Psoas muscle (tissue), 7 donors: ENCODE measurements at regions not wholly inside any gene's neighbourhood (a gene's known extent, or its start where the extent isn't known, plus 50 kb on each side); places are given as distances from the start of the nearest gene placed in this dataset.

Source experiments
- ATAC-seq, 4 donors: fragments of 200-7000 bp; cut with Tn5 transposase; one replicate each; pipeline ENCODE4 v1.9.1; 2020; ENCODE audit warnings: moderate library complexity in 3 of 4, mild to moderate bottlenecking in 2 of 4
- DNase-seq, 2 donors: peaks; one replicate each; pipeline ENCODE4 v3.0.0-alpha.2; 2020
- H3K27ac ChIP-seq: fragments of 200-600 bp; one replicate; pipeline ENCODE4 v1.8.0; 2022
- H3K27me3 ChIP-seq, 3 donors: fragments of 200-600 bp in 1 of 3; one replicate each; pipeline versions ENCODE4 v1.6.1 to v1.8.0; 2013 to 2022; ENCODE audit warnings: low read length in 2 of 3, mild to moderate bottlenecking in 2 of 3, moderate library complexity in 1 of 3; ENCODE audit not compliant: insufficient read depth in 3 of 3
- H3K36me3 ChIP-seq, 2 donors: fragments of 200-600 bp in 1 of 2; one replicate each; pipeline versions ENCODE4 v1.6.1 to v1.8.0; 2013 to 2022; ENCODE audit warnings: low read depth in 1 of 2, mild to moderate bottlenecking in 1 of 2, moderate library complexity in 1 of 2; ENCODE audit not compliant: insufficient read depth in 1 of 2
- H3K4me1 ChIP-seq: fragments of 200-600 bp; one replicate; pipeline ENCODE4 v1.8.0; 2022
- H3K4me3 ChIP-seq: fragments of 200-600 bp; one replicate; pipeline ENCODE4 v1.8.0; 2022; ENCODE audit warnings: mild to moderate bottlenecking
- H3K9me3 ChIP-seq: fragments of 200-600 bp; one replicate; pipeline ENCODE4 v1.8.0; 2022
- WGBS, 3 donors: extraction: QIAGEN DNeasy Blood & Tissue Kit; methylation state at CpG; one replicate each; pipeline versions ENCODE4 v1.1.6 to v1.1.7; 2013; 5-methylcytosine and 5-hydroxymethylcytosine counted together
- intact Hi-C, 2 donors: fragments of 100-400 bp; cut with DNase I; formaldehyde crosslinking; loops; one replicate each; pipeline versions ENCODE4 v1.11.0 to v1.14.2; 2022
- TF ChIP-seq, protein P1 (sequence below): fragments of 200-600 bp; IDR thresholded peaks from one replicate; pipeline ENCODE4 v1.8.0; 2022; ENCODE audit warnings: antibody characterized with exemption
- donor health status: healthy with polysubstance abuse.
- donor health status: DM: no; HTN: no; CAD: no; lungs with moderate emphysema.
- donor health status: Bipolar disorder and iron deficiency.
- donor health status: healthy.
- donor health status: DM: yes; HTN: yes; CAD: no.
- donor health status: DM: no; HTN: no; CAD: no.
- donor health status: DM: yes; HTN: yes; CAD: no.

DNA sequence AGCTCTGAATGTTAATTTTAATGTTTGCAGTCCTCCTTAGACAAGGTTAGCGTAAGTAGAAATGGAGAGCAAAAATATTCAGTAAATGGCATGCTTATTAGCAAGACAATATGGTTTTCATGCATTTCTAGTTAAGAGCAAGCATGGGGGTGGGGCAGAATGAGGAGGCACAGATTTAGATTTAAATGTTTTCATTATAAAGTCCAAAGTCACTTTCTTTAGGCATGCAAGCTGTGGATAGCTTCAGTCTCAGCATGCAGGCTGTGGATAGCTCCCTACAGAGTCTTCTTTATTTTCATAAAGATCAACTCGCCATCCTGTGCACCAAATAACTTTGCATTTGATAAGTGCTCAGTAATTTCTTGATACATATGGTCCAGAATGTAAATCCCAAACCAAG is 1294.5 kb upstream of the ADGRL2 start:
- no peak overlapping the region for H3K27ac ChIP-seq
- H3K4me3 ChIP-seq = no peak overlapping the region
- H3K27me3 ChIP-seq = no peaks in the 10 kb centered on the region
- 71 to 86% (median 83%) methylated on average over 2 of the region's 2 CpGs for WGBS, 3 donors
- TF ChIP-seq, protein P1, sequence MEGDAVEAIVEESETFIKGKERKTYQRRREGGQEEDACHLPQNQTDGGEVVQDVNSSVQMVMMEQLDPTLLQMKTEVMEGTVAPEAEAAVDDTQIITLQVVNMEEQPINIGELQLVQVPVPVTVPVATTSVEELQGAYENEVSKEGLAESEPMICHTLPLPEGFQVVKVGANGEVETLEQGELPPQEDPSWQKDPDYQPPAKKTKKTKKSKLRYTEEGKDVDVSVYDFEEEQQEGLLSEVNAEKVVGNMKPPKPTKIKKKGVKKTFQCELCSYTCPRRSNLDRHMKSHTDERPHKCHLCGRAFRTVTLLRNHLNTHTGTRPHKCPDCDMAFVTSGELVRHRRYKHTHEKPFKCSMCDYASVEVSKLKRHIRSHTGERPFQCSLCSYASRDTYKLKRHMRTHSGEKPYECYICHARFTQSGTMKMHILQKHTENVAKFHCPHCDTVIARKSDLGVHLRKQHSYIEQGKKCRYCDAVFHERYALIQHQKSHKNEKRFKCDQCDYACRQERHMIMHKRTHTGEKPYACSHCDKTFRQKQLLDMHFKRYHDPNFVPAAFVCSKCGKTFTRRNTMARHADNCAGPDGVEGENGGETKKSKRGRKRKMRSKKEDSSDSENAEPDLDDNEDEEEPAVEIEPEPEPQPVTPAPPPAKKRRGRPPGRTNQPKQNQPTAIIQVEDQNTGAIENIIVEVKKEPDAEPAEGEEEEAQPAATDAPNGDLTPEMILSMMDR = no peak
- DNase-seq (no peak), ATAC-seq (no peak)
- no peaks in the 10 kb centered on the region for H3K4me1 ChIP-seq
- no peaks in the 10 kb centered on the region for H3K36me3 ChIP-seq
- peaks cover 3% of the 10 kb centered on the region for H3K9me3 ChIP-seq
- intact Hi-C loops = no loop called here

DNA sequence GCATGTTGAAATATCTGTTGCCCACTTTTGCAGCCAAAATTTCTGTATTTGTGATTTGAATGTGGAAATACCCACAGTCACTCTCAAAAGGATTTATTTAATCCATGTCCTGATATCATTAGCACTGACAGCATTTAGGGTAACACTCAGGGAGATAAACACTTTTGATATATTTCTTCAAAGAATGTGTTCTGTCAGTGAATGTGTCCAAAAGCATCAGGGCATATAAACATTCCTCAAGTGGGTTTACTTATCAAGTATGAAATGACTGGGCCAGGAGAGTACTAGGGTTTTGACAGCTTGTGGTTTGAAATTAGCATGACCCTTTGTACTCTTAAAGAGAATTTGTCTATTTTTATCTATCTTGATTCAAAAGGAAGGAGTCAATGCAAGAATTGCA is 1302.1 kb upstream of the ADGRL2 start:
- H3K4me1 ChIP-seq = no peaks in the 10 kb centered on the region
- ATAC-seq = no peak
- no peak overlapping the region for H3K27ac ChIP-seq
- H3K27me3 ChIP-seq = no peaks in the 10 kb centered on the region
- DNase-seq = no peak
- TF ChIP-seq, protein P1 = no peak
- no peaks in the 10 kb centered on the region for H3K9me3 ChIP-seq
- no peaks in the 10 kb centered on the region for H3K36me3 ChIP-seq
- no peak overlapping the region for H3K4me3 ChIP-seq
- intact Hi-C loops = no loop called here

DNA sequence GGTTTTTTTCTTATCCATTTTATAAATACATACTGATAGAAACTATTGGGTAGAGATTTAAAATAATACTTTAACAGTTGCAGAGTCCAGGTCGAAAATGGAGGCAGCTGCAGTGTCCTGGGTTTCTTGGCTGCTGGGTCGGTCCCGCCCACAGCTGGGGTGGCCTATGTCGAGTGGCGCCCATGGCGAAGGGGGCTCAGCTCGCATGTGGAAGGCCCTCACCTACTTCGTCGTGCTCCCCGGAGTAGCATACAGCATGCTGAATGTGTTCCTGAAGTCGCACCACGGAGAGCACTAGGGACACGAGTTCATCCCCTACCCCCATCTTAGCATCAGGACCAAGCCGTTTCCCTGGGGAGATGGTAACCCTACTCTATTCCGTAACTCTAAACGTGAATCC is 1304.9 kb upstream of the ADGRL2 start:
- ATAC-seq (no peak), DNase-seq (no peak)
- WGBS, 3 donors = 94 to 96% (median 96%) methylated on average over 16 of the region's 16 CpGs
- H3K4me3 ChIP-seq = no peak overlapping the region
- H3K27ac ChIP-seq = no peak overlapping the region
- H3K36me3 ChIP-seq = no peaks in the 10 kb centered on the region
- intact Hi-C loops = no loop called here
- H3K9me3 ChIP-seq = no peaks in the 10 kb centered on the region
- no peaks in the 10 kb centered on the region for H3K4me1 ChIP-seq
- TF ChIP-seq, protein P1 = no peak
- no peaks in the 10 kb centered on the region for H3K27me3 ChIP-seq

DNA sequence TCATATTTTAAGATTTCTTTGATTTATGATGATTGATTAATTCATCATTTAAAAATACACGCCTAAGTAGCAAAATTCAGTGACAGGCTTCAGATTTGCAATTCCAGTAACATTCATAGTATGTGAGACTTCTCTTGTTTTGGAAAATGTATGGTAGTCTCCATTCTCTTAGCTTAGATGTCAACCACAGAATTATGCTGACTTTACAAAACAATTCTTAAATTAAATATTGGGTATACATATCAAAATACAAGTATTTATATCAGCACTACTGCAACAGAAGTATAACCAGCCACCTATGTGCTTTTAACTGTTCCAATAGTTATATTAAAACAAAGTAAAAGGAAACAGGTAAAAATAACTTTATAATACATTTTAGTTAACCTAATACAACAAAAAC is 1328.6 kb upstream of the ADGRL2 start:
- ATAC-seq (no peak), DNase-seq (no peak)
- Histone ChIP-seq H3K36me3 (no peaks in the 10 kb centered on the region), H3K4me1 (no peaks in the 10 kb centered on the region), H3K4me3 (no peak overlapping the region), H3K9me3 (no peaks in the 10 kb centered on the region), H3K27me3 (no peaks in the 10 kb centered on the region), H3K27ac (no peak overlapping the region)
- 91 to 96% (median 93%) methylated on average over 1 of the region's 1 CpG for WGBS, 3 donors
- TF ChIP-seq, protein P1 = no peak
- intact Hi-C loops = no loop called here

DNA sequence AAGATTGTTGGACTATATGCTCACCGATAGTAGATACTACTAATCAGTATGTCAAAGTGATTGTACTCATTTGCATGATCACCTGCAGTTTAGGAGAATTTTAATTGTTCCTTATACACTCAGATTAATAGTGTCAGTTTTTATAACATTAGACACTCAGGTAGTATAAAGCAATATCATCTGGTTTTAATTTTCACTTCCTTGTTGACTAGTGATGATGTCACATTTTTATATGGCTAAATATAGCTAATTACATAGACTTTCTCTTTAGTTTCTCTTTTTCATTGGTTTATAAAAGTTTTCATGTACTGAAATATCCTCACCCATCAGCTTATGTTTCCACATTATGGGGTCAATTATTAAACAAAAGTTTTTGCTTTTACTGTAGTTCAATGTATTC is 1332.4 kb upstream of the ADGRL2 start:
- H3K27ac ChIP-seq = no peak overlapping the region
- no peaks in the 10 kb centered on the region for H3K4me1 ChIP-seq
- no peak overlapping the region for H3K4me3 ChIP-seq
- ATAC-seq (no peak), DNase-seq (no peak)
- no peaks in the 10 kb centered on the region for H3K27me3 ChIP-seq
- no peaks in the 10 kb centered on the region for H3K36me3 ChIP-seq
- 97 to 98% (median 98%) methylated on average over 1 of the region's 1 CpG for WGBS, 3 donors
- TF ChIP-seq, protein P1 = no peak
- intact Hi-C loops = no loop called here
- no peaks in the 10 kb centered on the region for H3K9me3 ChIP-seq
